HepG2 (cell line): ENCODE measurements at regions not wholly inside any gene's neighbourhood (a gene's known extent, or its start where the extent isn't known, plus 50 kb on each side); places are given as distances from the start of the nearest gene placed in this dataset.

Experiments
- ATAC-seq: fragments of 200-7000 bp; cut with Tn5 transposase; 3 replicates; pipeline ENCODE4 v1.9.1; 2020; ENCODE audit warnings: mild to moderate bottlenecking, moderate library complexity
- BruUV-seq: library from RNA; stranded (reverse); fragments of 400-500 nt; replicated peaks from 2 replicates; lab custom pipeline; 2021; lab: Mats Ljungman, UMichigan
- CTCF ChIA-PET: fragments of 300-600 bp; formaldehyde crosslinking; extraction: SDS; loops from one replicate; lab custom pipeline; 2021; ENCODE audit warnings: low total read pairs, inconsistent platforms, low intra/inter-chr PET ratio; lab: Yijun Ruan, JAX
- POLR2A ChIA-PET: fragments of 350-600 bp; sonication (Branson Sonifier 250); formaldehyde crosslinking; loops from one replicate; lab custom pipeline; 2020; ENCODE audit warnings: antibody characterized with exemption, inconsistent platforms; lab: Yijun Ruan, JAX
- DNase-seq: peaks from one replicate; pipeline ENCODE4 v3.0.0-alpha.2; 2015; ENCODE audit warnings: low spot score
- FAIRE-seq: peaks from 3 replicates; lab custom pipeline; 2011; peaks lifted over from hg19 to GRCh38; lab: Jason Lieb, UNC
- H2AFZ ChIP-seq: one replicate; pipeline ENCODE4 v1.6.1; 2011; ENCODE audit warnings: low read length, inconsistent platforms
- H3K27ac ChIP-seq: fragments of 300-600 bp; 3 replicates; pipeline ENCODE4 v1.8.0; 2011; ENCODE audit warnings: mixed run types, mild to moderate bottlenecking, mixed read lengths, low read length, inconsistent platforms; ENCODE audit not compliant: insufficient read depth; ENCODE audit errors: extremely low read length
- H3K27me3 ChIP-seq, 2 experiments: fragments of 200-600 bp in 1 of 2; 2 replicates in 1 of 2; 3 replicates in 1 of 2; pipeline versions ENCODE4 v1.6.0 to v1.8.0; 2011; ENCODE audit warnings: low read length in 2 of 2, mild to moderate bottlenecking in 2 of 2, moderate library complexity in 2 of 2, inconsistent platforms in 1 of 2; ENCODE audit not compliant: insufficient read depth in 2 of 2, control insufficient read depth in 1 of 2
- H3K36me3 ChIP-seq, 2 experiments: fragments of 200-600 bp in 1 of 2; replicated peaks in 1 of 2; 2 replicates in 1 of 2; 3 replicates in 1 of 2; pipeline versions ENCODE4 v1.5.1 to v1.8.0; 2011; ENCODE audit warnings: low read length in 2 of 2, inconsistent platforms in 1 of 2; ENCODE audit not compliant: insufficient read depth in 2 of 2, control insufficient read depth in 1 of 2
- H3K4me1 ChIP-seq: 2 replicates; pipeline ENCODE4 v1.5.1; 2012; ENCODE audit warnings: low read length, inconsistent platforms; ENCODE audit not compliant: insufficient read depth
- H3K4me2 ChIP-seq: 2 replicates; pipeline ENCODE4 v1.6.0; 2011; ENCODE audit warnings: low read depth, low read length, inconsistent platforms
- H3K4me3 ChIP-seq, 3 experiments: fragments of 200-600 bp in 1 of 3; sonication (generic), shearing (Covaris generic) in 1 of 3; replicated peaks in 1 of 3; 2 replicates each; pipeline ENCODE4 v1.5.1; 2011 to 2016; ENCODE audit warnings: low read length in 3 of 3, inconsistent platforms in 2 of 3, low read depth in 2 of 3, mild to moderate bottlenecking in 2 of 3, control low read depth in 1 of 3, mixed read lengths in 1 of 3; ENCODE audit not compliant: insufficient read depth in 1 of 3
- H3K79me2 ChIP-seq: one replicate; pipeline ENCODE4 v1.6.1; 2011; ENCODE audit warnings: low read length, inconsistent platforms; ENCODE audit not compliant: insufficient read depth
- H3K9ac ChIP-seq: 2 replicates; pipeline ENCODE4 v1.6.0; 2011; ENCODE audit warnings: mild to moderate bottlenecking, low read depth, low read length, inconsistent platforms; ENCODE audit not compliant: insufficient read depth
- H3K9me3 ChIP-seq: 2 replicates; pipeline ENCODE4 v1.5.1; 2012; ENCODE audit warnings: mild to moderate bottlenecking, low read length
- H4K20me1 ChIP-seq: 2 replicates; pipeline ENCODE4 v1.6.0; 2011; ENCODE audit warnings: inconsistent platforms, mild to moderate bottlenecking, low read length, moderate library complexity; ENCODE audit not compliant: insufficient read depth
- AHR ChIP-seq: IDR thresholded peaks from 2 replicates; pipeline ENCODE4 v1.6.1; 2018; ENCODE audit warnings: missing genetic modification reagents, missing compliant biosample characterization
- EP300 ChIP-seq, 3 experiments: sonication (generic) in 1 of 3; formaldehyde crosslinking in 1 of 3; IDR thresholded peaks; 2 replicates each; pipeline versions ENCODE4 v1.5.1 to v1.6.1; 2011 to 2020; ENCODE audit warnings: low read depth in 2 of 3, low read length in 2 of 3, borderline replicate concordance in 1 of 3, improper control_type of control experiment in 1 of 3, mild to moderate bottlenecking in 1 of 3, missing genetic modification reagents in 1 of 3, moderate library complexity in 1 of 3
- ERF ChIP-seq: IDR thresholded peaks from 2 replicates; pipeline ENCODE4 v1.6.1; 2018; ENCODE audit warnings: missing biosample characterization, missing genetic modification reagents
- KMT2B ChIP-seq: IDR thresholded peaks from 2 replicates; pipeline ENCODE4 v1.6.1; 2016; ENCODE audit warnings: missing genetic modification reagents, missing compliant biosample characterization
- NR2C2 ChIP-seq: sonication (generic); formaldehyde crosslinking; IDR thresholded peaks from 2 replicates; pipeline ENCODE4 v1.4.0; 2020; ENCODE audit warnings: missing genetic modification reagents, mild to moderate bottlenecking, moderate library complexity, borderline replicate concordance
- PRPF4 ChIP-seq: fragments of 200-400 bp; formaldehyde crosslinking; IDR thresholded peaks from 2 replicates; pipeline ENCODE4 v1.6.1; 2016; ENCODE audit warnings: low read length, low read depth; ENCODE audit not compliant: poor library complexity, severe bottlenecking
- PTBP1 ChIP-seq: fragments of 200-400 bp; formaldehyde crosslinking; IDR thresholded peaks from 2 replicates; pipeline ENCODE4 v1.6.1; 2018; ENCODE audit warnings: low read length, low read depth; ENCODE audit not compliant: poor library complexity, severe bottlenecking
- REL ChIP-seq: sonication (generic); formaldehyde crosslinking; conservative IDR thresholded peaks from 2 replicates; pipeline ENCODE4 v1.8.0; 2022; ENCODE audit warnings: mild to moderate bottlenecking, missing genetic modification reagents, moderate library complexity
- SIX1 ChIP-seq: sonication (generic); formaldehyde crosslinking; IDR thresholded peaks from 2 replicates; pipeline ENCODE4 v1.4.0; 2020; ENCODE audit warnings: missing genetic modification reagents, borderline replicate concordance
- SRY ChIP-seq: sonication (generic); formaldehyde crosslinking; IDR thresholded peaks from 2 replicates; pipeline ENCODE4 v1.8.0; 2022; ENCODE audit warnings: mild to moderate bottlenecking, missing genetic modification reagents
- TBP ChIP-seq: sonication (generic); formaldehyde crosslinking; IDR thresholded peaks from 2 replicates; pipeline ENCODE4 v1.5.0; 2020; ENCODE audit warnings: missing genetic modification reagents
- ZNF121 ChIP-seq: sonication (generic); formaldehyde crosslinking; IDR thresholded peaks from 2 replicates; pipeline ENCODE4 v1.5.0; 2020; ENCODE audit warnings: mild to moderate bottlenecking, missing genetic modification reagents
- WGBS: methylation state at CpG from one replicate; pipeline ENCODE4 v1.1.6; 2017; ENCODE audit warnings: low lambda C conversion rate; 5-methylcytosine and 5-hydroxymethylcytosine counted together
- in situ Hi-C: cut with HindIII; loops from 2 replicates; pipeline ENCODE4 v1.10.0; 2017; ENCODE audit warnings: low pct_unique_long_range_greater_than_20kb; ENCODE audit not compliant: extremely low pct_ligation_motif_present
- intact Hi-C: fragments of 100-400 bp; cut with micrococcal nuclease; formaldehyde crosslinking; loops from one replicate; pipeline ENCODE4 v1.10.0; 2022; ENCODE audit not compliant: unreplicated experiment
- TF ChIP-seq, protein P1 (sequence below): sonication (generic); formaldehyde crosslinking; IDR thresholded peaks from 2 replicates; pipeline ENCODE4 v1.4.0; 2020; ENCODE audit warnings: missing genetic modification reagents
- TF ChIP-seq, protein P2 (sequence below): sonication (generic); formaldehyde crosslinking; IDR thresholded peaks from 2 replicates; pipeline ENCODE4 v1.4.0; 2020; ENCODE audit warnings: missing genetic modification reagents, mild to moderate bottlenecking, borderline replicate concordance

DNA sequence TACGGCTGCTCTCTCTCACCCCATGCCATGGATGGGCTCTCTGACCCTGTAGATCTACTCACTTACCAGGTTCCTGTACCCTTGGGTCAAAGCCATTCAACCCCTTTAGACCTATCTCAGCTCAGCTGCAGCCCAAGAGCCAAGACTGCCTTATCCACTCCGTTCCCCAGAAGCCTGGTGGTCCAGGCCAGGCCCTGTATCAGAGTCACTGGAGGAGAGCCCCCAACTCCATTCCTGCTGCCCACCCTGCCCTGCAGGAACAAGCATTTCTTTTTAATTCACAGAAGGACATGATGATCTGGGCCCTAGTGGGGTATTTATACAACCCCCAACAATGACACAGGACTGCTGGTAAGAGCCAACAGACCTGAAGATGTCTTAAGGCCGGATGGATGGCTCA, 76.8 kb downstream of the AIPL1 start:
- intact Hi-C loops, result no loop called here
- Histone ChIP-seq H3K36me3 (no peaks in the 10 kb centered on the region), H3K27me3 (no peaks in the 10 kb centered on the region), H3K9me3 (no peaks in the 10 kb centered on the region), H3K9ac (no peak overlapping the region), H3K27ac (no peak overlapping the region), H3K79me2 (no peaks in the 10 kb centered on the region), H3K4me2 (no peak overlapping the region), H2AFZ (no peak overlapping the region), H3K4me3 (no peak overlapping the region), H4K20me1 (no peaks in the 10 kb centered on the region), H3K4me1 (no peaks in the 10 kb centered on the region)
- ChIA-PET CTCF (no interaction called here), POLR2A (no interaction called here)
- 13% methylated on average over 3 of the region's 3 CpGs for WGBS
- TF ChIP-seq TBP (CRISPR knock-in tag) (no peak), SIX1 (no peak), AHR (CRISPR knock-in tag) (no peak), REL (CRISPR knock-in tag) (no peak), SRY (CRISPR knock-in tag) (no peak), NR2C2 (CRISPR knock-in tag) (no peak), ERF (CRISPR knock-in tag) (no peak)
- TF ChIP-seq, protein P1, sequence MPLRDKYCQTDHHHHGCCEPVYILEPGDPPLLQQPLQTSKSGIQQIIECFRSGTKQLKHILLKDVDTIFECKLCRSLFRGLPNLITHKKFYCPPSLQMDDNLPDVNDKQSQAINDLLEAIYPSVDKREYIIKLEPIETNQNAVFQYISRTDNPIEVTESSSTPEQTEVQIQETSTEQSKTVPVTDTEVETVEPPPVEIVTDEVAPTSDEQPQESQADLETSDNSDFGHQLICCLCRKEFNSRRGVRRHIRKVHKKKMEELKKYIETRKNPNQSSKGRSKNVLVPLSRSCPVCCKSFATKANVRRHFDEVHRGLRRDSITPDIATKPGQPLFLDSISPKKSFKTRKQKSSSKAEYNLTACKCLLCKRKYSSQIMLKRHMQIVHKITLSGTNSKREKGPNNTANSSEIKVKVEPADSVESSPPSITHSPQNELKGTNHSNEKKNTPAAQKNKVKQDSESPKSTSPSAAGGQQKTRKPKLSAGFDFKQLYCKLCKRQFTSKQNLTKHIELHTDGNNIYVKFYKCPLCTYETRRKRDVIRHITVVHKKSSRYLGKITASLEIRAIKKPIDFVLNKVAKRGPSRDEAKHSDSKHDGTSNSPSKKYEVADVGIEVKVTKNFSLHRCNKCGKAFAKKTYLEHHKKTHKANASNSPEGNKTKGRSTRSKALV (CRISPR knock-in tag), result no peak
- FAIRE-seq (no peak), ATAC-seq (no peak), DNase-seq (no peak)
- no TSS peak for BruUV-seq
- in situ Hi-C loops, result no loop called here

DNA sequence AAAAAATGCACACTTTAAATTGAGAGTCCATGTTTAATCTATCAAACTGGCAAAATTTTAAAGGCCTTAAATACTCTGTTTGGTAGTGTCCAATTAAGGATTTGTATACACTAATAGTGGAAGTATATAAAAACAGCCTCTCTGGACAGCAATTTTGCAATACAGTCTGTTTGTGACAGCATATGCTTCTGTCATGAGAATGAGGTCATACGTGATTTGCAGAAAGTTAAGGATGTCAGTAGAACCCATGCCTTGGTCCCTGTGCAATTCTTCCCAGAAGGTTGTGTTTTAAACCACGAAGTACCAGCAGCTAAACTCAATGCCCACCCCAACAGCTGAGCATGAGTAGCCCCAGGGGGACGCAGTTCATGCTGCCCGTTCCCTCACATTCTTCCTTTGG, 78.4 kb downstream of the AIPL1 start:
- CTCF ChIA-PET, result no interaction called here

More for the DNA sequence above, 78.4 kb downstream of the AIPL1 start:
- ATAC-seq (no peak), DNase-seq (no peak)
- WGBS, result 7% methylated on average over 4 of the region's 4 CpGs
- no TSS peak for BruUV-seq
- Histone ChIP-seq H3K4me1 (no peaks in the 10 kb centered on the region), H3K27me3 (no peaks in the 10 kb centered on the region), H4K20me1 (no peaks in the 10 kb centered on the region), H3K9me3 (no peaks in the 10 kb centered on the region), H3K4me2 (no peak overlapping the region), H3K36me3 (no peaks in the 10 kb centered on the region)
- TF ChIP-seq EP300 (IDR thresholded peaks at IDR 0.05; ENCODE audit: low read depth in 2 of 2, low read length in 2 of 2), result no peak
- TF ChIP-seq EP300 (CRISPR knock-in tag; IDR thresholded peaks at IDR 0.05; ENCODE audit: borderline replicate concordance), result no peak
- no peak for TF ChIP-seq PRPF4
- no peak for TF ChIP-seq ZNF121
- TF ChIP-seq, protein P2, sequence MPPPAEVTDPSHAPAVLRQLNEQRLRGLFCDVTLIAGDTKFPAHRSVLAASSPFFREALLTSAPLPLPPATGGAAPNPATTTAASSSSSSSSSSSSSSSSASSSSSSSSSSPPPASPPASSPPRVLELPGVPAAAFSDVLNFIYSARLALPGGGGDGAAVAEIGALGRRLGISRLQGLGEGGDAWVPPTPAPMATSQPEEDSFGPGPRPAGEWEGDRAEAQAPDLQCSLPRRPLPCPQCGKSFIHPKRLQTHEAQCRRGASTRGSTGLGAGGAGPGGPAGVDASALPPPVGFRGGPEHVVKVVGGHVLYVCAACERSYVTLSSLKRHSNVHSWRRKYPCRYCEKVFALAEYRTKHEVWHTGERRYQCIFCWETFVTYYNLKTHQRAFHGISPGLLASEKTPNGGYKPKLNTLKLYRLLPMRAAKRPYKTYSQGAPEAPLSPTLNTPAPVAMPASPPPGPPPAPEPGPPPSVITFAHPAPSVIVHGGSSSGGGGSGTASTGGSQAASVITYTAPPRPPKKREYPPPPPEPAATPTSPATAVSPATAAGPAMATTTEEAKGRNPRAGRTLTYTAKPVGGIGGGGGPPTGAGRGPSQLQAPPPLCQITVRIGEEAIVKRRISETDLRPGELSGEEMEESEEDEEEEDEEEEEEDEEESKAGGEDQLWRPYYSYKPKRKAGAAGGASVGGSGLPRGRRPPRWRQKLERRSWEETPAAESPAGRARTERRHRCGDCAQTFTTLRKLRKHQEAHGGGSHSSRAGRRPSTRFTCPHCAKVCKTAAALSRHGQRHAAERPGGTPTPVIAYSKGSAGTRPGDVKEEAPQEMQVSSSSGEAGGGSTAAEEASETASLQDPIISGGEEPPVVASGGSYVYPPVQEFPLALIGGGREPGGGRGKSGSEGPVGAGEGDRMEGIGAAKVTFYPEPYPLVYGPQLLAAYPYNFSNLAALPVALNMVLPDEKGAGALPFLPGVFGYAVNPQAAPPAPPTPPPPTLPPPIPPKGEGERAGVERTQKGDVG (CRISPR knock-in tag), result no peak
- TF ChIP-seq KMT2B (CRISPR knock-in tag), result no peak
- no peak for TF ChIP-seq PTBP1
- TF ChIP-seq, all 625 proteins: peak for 0
- Histone ChIP-seq H2AFZ (no peak overlapping the region), H3K9ac (no peak overlapping the region), H3K4me3 (no peak overlapping the region), H3K27ac (no peak overlapping the region), H3K79me2 (no peaks in the 10 kb centered on the region)
- in situ Hi-C loops, result no loop called here
- POLR2A ChIA-PET, result no interaction called here
- FAIRE-seq, result no peak
- intact Hi-C loops, result no loop called here
